ENCODE measurements at regions not wholly inside any gene's neighbourhood (a gene's known extent, or its start where the extent isn't known, plus 50 kb on each side); places are given as distances from the start of the nearest gene placed in this dataset.

DNA sequence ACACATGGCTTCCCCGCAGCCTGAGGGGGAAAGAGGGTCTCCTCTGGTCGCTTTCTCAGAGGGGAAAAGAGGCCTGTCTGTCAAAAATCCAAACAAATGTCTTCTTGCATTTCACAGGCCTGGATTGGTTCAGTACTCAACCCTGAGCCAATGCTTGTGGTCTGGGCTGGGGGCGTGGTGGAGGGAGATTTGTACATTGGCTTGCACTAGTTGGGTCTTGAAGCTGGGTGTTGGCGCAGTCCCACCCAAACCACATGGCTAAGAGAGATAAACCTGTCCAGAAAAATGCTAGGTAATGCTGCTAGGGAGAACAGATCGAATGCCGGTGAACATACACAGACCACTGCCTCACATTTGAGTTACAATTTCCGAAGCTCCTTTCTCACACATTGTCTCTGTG, 461.6 kb downstream of the MED13L start:
- peaks cover 0 to 9% (median 2%) of the 10 kb centered on the region in 5 experiments for H3K27me3 ChIP-seq (replicated peaks in 2 of 5; ENCODE audit: control insufficient read depth in 4 of 5, insufficient read depth in 5 of 5, low read length in 4 of 5)
- 97% methylated on average over 6 of the region's 7 CpGs for WGBS (ENCODE audit: insufficient coverage)
- no peaks in the 10 kb centered on the region for H3K4me1 ChIP-seq (ENCODE audit: control extremely low read depth in 1 of 4, control insufficient read depth in 4 of 4, insufficient read depth in 4 of 4, low read length in 3 of 4)
- H3K27ac ChIP-seq (ENCODE audit: insufficient read depth in 1 of 2, low read depth in 1 of 2, low read length in 2 of 2, poor library complexity in 1 of 2, severe bottlenecking in 2 of 2), result no peak overlapping the region
- DNase-seq, result no peak
- ChIA-PET POLR2A (no interaction called here), CTCF (no interaction called here)
- H3K36me3 ChIP-seq (ENCODE audit: control insufficient read depth in 4 of 4, insufficient read depth in 4 of 4, low read length in 3 of 4), result no peaks in the 10 kb centered on the region
- peaks cover 0 to 5% (median 3%) of the 10 kb centered on the region in 5 experiments for H3K9me3 ChIP-seq (ENCODE audit: control extremely low read depth in 1 of 5, control insufficient read depth in 4 of 5, insufficient read depth in 2 of 5, low read depth in 1 of 5, low read length in 4 of 5)
- no peak overlapping the region for H3K4me3 ChIP-seq (ENCODE audit: control insufficient read depth in 1 of 7, extremely low read depth in 1 of 7, insufficient read depth in 4 of 7, low read depth in 2 of 7, low read length in 6 of 7)

DNA sequence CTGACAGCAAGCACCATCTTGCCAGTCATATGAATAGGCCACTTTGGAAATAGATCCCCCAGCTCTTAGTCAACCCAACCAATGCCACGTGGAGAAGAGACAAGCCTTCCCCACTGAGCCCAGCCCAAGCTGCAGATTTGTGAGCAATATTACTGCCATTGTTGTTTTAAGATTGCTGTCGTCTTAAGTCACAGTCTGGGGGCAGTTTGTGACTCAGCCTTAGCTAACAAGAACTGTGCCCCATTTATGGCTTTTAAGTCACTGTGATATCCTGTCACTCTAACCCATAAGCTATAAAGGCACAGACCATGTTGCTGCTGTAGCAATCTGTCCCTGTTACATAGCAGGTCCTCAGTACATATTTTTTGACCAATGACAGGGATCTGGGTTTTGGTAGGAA, 464.2 kb downstream of the MED13L start:
- Histone ChIP-seq H3K4me1 (ENCODE audit: control extremely low read depth in 1 of 4, control insufficient read depth in 4 of 4, insufficient read depth in 4 of 4, low read length in 3 of 4) (no peaks in the 10 kb centered on the region), H3K4me3 (ENCODE audit: control insufficient read depth in 1 of 7, extremely low read depth in 1 of 7, insufficient read depth in 4 of 7, low read depth in 2 of 7, low read length in 6 of 7) (no peak overlapping the region), H3K9me3 (ENCODE audit: control extremely low read depth in 1 of 5, control insufficient read depth in 4 of 5, insufficient read depth in 2 of 5, low read depth in 1 of 5, low read length in 4 of 5) (peaks cover 0 to 5% (median 3%) of the 10 kb centered on the region in 5 experiments), H3K27ac (ENCODE audit: insufficient read depth in 1 of 2, low read depth in 1 of 2, low read length in 2 of 2, poor library complexity in 1 of 2, severe bottlenecking in 2 of 2) (no peak overlapping the region), H3K27me3 (replicated peaks in 2 of 5; ENCODE audit: control insufficient read depth in 4 of 5, insufficient read depth in 5 of 5, low read length in 4 of 5) (peaks cover 0 to 9% (median 3%) of the 10 kb centered on the region in 5 experiments), H3K36me3 (ENCODE audit: control insufficient read depth in 4 of 4, insufficient read depth in 4 of 4, low read length in 3 of 4) (no peaks in the 10 kb centered on the region)
- DNase-seq, result no peak
- POLR2A ChIA-PET, result no interaction called here
- CTCF ChIA-PET, result no interaction called here
- WGBS (ENCODE audit: insufficient coverage), result 76% methylated on average over 2 of the region's 2 CpGs

DNA sequence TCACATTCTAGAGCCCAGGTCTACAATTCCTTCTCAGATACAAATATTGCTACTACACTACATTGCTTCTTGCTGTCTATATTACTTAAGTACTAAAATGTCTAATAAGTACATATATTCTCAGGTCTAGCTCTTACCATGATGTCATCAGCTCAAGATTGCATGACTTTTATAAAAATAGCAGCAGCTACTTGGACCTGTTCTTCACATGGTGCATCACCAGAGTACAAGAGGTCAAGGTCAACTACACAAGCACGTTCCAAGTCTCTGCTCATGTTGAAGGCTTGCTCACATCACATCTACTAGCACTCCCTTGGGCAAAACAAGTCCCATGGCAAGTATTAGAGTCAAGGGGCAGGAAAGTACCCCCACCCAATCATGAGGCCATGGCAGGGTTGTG, 465.6 kb downstream of the MED13L start:
- Histone ChIP-seq H3K27ac (ENCODE audit: insufficient read depth in 1 of 2, low read depth in 1 of 2, low read length in 2 of 2, poor library complexity in 1 of 2, severe bottlenecking in 2 of 2) (no peak overlapping the region), H3K9me3 (ENCODE audit: control extremely low read depth in 1 of 5, control insufficient read depth in 4 of 5, insufficient read depth in 2 of 5, low read depth in 1 of 5, low read length in 4 of 5) (peaks cover 0 to 5% (median 3%) of the 10 kb centered on the region in 5 experiments), H3K4me1 (ENCODE audit: control extremely low read depth in 1 of 4, control insufficient read depth in 4 of 4, insufficient read depth in 4 of 4, low read length in 3 of 4) (no peaks in the 10 kb centered on the region), H3K27me3 (replicated peaks in 2 of 5; ENCODE audit: control insufficient read depth in 4 of 5, insufficient read depth in 5 of 5, low read length in 4 of 5) (peaks cover 0 to 7% (median 5%) of the 10 kb centered on the region in 5 experiments), H3K4me3 (ENCODE audit: control insufficient read depth in 1 of 7, extremely low read depth in 1 of 7, insufficient read depth in 4 of 7, low read depth in 2 of 7, low read length in 6 of 7) (no peak overlapping the region), H3K36me3 (ENCODE audit: control insufficient read depth in 4 of 4, insufficient read depth in 4 of 4, low read length in 3 of 4) (no peaks in the 10 kb centered on the region)
- ChIA-PET POLR2A (no interaction called here), CTCF (interaction anchor here (1.2 kb wide), 1 partner anchor 9 kb away, joined by 4 read pairs; no protein-coding TSS in a partner anchor)
- DNase-seq, result no peak
- 100% methylated on average over 1 of the region's 1 CpG for WGBS (ENCODE audit: insufficient coverage)

DNA sequence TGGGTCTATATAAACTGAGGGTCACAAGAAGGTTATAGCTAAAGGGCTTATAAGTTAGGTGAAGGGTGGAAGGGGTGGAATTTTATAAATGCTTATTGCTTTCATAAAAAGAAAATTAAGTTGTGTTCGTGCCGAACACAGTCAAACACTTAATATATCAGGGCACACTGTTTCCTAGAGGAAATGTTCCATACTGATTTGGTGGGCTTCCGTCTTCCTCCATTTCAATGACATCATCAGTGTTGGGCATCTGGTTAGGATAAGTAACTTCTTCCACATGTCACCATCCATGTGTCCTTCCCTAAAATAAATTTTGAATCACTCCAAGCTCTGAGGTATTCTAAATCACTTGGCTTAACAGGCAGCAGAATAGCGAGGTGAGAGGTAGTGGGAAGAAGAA, 466.4 kb downstream of the MED13L start:
- ChIA-PET POLR2A (no interaction called here), CTCF (interaction anchor here (1.2 kb wide), 1 partner anchor 8 kb away, joined by 4 read pairs; no protein-coding TSS in a partner anchor)
- Histone ChIP-seq H3K4me3 (ENCODE audit: control insufficient read depth in 1 of 7, extremely low read depth in 1 of 7, insufficient read depth in 4 of 7, low read depth in 2 of 7, low read length in 6 of 7) (no peak overlapping the region), H3K4me1 (ENCODE audit: control extremely low read depth in 1 of 4, control insufficient read depth in 4 of 4, insufficient read depth in 4 of 4, low read length in 3 of 4) (no peaks in the 10 kb centered on the region), H3K9me3 (ENCODE audit: control extremely low read depth in 1 of 5, control insufficient read depth in 4 of 5, insufficient read depth in 2 of 5, low read depth in 1 of 5, low read length in 4 of 5) (peaks cover 0 to 5% (median 3%) of the 10 kb centered on the region in 5 experiments), H3K36me3 (ENCODE audit: control insufficient read depth in 4 of 4, insufficient read depth in 4 of 4, low read length in 3 of 4) (no peaks in the 10 kb centered on the region), H3K27me3 (replicated peaks in 2 of 5; ENCODE audit: control insufficient read depth in 4 of 5, insufficient read depth in 5 of 5, low read length in 4 of 5) (peaks cover 0 to 6% (median 2%) of the 10 kb centered on the region in 5 experiments), H3K27ac (ENCODE audit: insufficient read depth in 1 of 2, low read depth in 1 of 2, low read length in 2 of 2, poor library complexity in 1 of 2, severe bottlenecking in 2 of 2) (no peak overlapping the region)
- no peak for DNase-seq
- 50% methylated on average over 2 of the region's 4 CpGs for WGBS (ENCODE audit: insufficient coverage)

DNA sequence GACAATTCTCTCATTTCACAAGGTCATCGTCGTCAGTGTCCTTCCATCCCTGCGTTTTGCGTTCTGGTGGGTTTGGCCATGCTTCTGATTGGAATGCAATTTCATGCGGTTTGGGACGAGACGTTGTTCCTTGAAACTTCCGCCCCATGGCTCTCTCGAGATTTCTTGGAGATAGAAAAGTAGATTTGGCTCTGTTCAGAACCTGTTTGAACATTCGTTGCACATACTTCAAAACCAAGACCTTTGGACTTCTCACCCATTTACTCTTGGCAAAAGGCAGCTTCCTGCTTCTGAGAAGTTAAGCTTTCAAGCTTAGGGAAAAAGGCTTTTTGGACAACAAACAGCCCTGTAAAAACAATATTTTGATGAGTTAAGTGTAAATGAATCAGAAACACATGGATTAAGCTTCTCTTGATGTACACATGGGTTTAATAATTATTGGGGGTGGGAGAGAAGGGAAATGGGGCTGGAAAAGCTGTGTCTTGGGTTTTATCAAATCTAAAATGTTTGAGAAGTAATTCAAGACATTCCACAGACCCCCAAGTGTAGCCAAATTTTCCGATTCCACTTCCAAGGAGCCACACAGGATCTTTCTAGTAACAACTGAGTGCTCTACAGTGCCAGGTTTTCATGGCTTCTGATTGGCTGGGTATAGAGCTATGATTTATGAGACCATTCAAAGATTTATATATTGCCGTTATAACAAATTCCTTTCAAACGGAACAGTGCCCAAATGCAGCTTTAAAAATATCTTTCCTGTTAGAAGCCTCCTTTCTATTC, 467.2 kb downstream of the MED13L start:
- 60% methylated on average over 6 of the region's 13 CpGs for WGBS (ENCODE audit: insufficient coverage)
- H3K9me3 ChIP-seq (ENCODE audit: control extremely low read depth in 1 of 5, control insufficient read depth in 4 of 5, insufficient read depth in 2 of 5, low read depth in 1 of 5, low read length in 4 of 5), result peaks cover 0 to 5% (median 3%) of the 10 kb centered on the region in 5 experiments
- no peak overlapping the region for H3K27ac ChIP-seq (ENCODE audit: insufficient read depth in 1 of 2, low read depth in 1 of 2, low read length in 2 of 2, poor library complexity in 1 of 2, severe bottlenecking in 2 of 2)
- no peaks in the 10 kb centered on the region for H3K36me3 ChIP-seq (ENCODE audit: control insufficient read depth in 4 of 4, insufficient read depth in 4 of 4, low read length in 3 of 4)
- ChIA-PET POLR2A (no interaction called here), CTCF (no interaction called here)
- no peak overlapping the region for H3K4me3 ChIP-seq (ENCODE audit: control insufficient read depth in 1 of 7, extremely low read depth in 1 of 7, insufficient read depth in 4 of 7, low read depth in 2 of 7, low read length in 6 of 7)
- no peak for DNase-seq
- H3K27me3 ChIP-seq (replicated peaks in 2 of 5; ENCODE audit: control insufficient read depth in 4 of 5, insufficient read depth in 5 of 5, low read length in 4 of 5), result peaks cover 0 to 6% (median 0%) of the 10 kb centered on the region in 5 experiments
- H3K4me1 ChIP-seq (ENCODE audit: control extremely low read depth in 1 of 4, control insufficient read depth in 4 of 4, insufficient read depth in 4 of 4, low read length in 3 of 4), result no peaks in the 10 kb centered on the region

DNA sequence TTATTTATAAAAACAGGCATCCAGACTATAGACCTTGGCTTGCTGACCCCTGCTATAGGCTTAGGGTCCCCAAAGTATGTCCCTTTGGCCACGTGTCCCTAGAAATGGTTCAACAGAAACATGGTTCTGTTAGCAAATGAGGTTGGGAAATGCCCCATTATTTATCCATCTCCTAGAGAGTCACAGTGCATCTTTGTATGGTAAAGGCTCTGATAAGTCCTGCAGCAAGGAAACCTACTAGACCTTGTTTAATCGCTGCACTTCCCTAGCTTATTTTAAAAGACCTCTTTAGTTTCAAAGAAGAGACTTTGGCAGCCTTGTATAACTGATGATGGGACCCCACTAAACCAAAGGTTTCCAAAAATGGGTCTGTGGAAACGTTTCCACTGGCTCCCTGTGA, 471.5 kb downstream of the MED13L start:
- no peaks in the 10 kb centered on the region for H3K36me3 ChIP-seq (ENCODE audit: control insufficient read depth in 4 of 4, insufficient read depth in 4 of 4, low read length in 3 of 4)
- H3K27me3 ChIP-seq (replicated peaks in 2 of 5; ENCODE audit: control insufficient read depth in 4 of 5, insufficient read depth in 5 of 5, low read length in 4 of 5), result peaks cover 0 to 6% (median 0%) of the 10 kb centered on the region in 5 experiments
- ChIA-PET POLR2A (no interaction called here), CTCF (no interaction called here)
- no peaks in the 10 kb centered on the region for H3K9me3 ChIP-seq (ENCODE audit: control extremely low read depth in 1 of 5, control insufficient read depth in 4 of 5, insufficient read depth in 2 of 5, low read depth in 1 of 5, low read length in 4 of 5)
- no peak for DNase-seq
- WGBS (ENCODE audit: insufficient coverage), result no CpG with 5 or more reads among the region's 3 CpGs
- no peaks in the 10 kb centered on the region for H3K4me1 ChIP-seq (ENCODE audit: control extremely low read depth in 1 of 4, control insufficient read depth in 4 of 4, insufficient read depth in 4 of 4, low read length in 3 of 4)
- no peak overlapping the region for H3K27ac ChIP-seq (ENCODE audit: insufficient read depth in 1 of 2, low read depth in 1 of 2, low read length in 2 of 2, poor library complexity in 1 of 2, severe bottlenecking in 2 of 2)
- no peak overlapping the region for H3K4me3 ChIP-seq (ENCODE audit: control insufficient read depth in 1 of 7, extremely low read depth in 1 of 7, insufficient read depth in 4 of 7, low read depth in 2 of 7, low read length in 6 of 7)

DNA sequence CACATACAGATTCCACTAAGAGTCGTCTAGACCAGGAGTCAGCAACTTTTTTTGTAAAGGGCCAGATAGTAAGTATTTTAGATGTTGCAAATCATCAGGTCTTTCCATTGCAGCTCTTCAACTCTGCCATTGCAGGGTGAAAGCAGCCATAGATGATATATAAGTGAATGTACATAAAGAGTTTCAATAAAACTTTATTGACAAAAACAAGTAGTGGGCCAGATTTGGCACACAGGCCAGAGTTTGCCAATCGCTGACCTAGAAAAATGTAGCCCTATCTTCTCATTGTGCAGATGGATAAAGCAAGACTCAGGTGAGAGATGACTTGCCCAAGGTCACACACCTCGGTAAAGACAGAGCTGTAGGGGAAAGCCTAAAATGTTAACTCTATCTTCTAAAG, 474.7 kb downstream of the MED13L start:
- CTCF ChIA-PET, result interaction anchor here (1.6 kb wide), 1 partner anchor 9 kb away, joined by 4 read pairs; no protein-coding TSS in a partner anchor
- 100% methylated on average over 2 of the region's 3 CpGs for WGBS (ENCODE audit: insufficient coverage)
- POLR2A ChIA-PET, result no interaction called here
- Histone ChIP-seq H3K27ac (ENCODE audit: insufficient read depth in 1 of 2, low read depth in 1 of 2, low read length in 2 of 2, poor library complexity in 1 of 2, severe bottlenecking in 2 of 2) (no peak overlapping the region), H3K4me3 (ENCODE audit: control insufficient read depth in 1 of 7, extremely low read depth in 1 of 7, insufficient read depth in 4 of 7, low read depth in 2 of 7, low read length in 6 of 7) (no peak overlapping the region), H3K9me3 (ENCODE audit: control extremely low read depth in 1 of 5, control insufficient read depth in 4 of 5, insufficient read depth in 2 of 5, low read depth in 1 of 5, low read length in 4 of 5) (no peaks in the 10 kb centered on the region), H3K27me3 (replicated peaks in 2 of 5; ENCODE audit: control insufficient read depth in 4 of 5, insufficient read depth in 5 of 5, low read length in 4 of 5) (peaks cover 0 to 3% (median 0%) of the 10 kb centered on the region in 5 experiments), H3K4me1 (ENCODE audit: control extremely low read depth in 1 of 4, control insufficient read depth in 4 of 4, insufficient read depth in 4 of 4, low read length in 3 of 4) (no peaks in the 10 kb centered on the region), H3K36me3 (ENCODE audit: control insufficient read depth in 4 of 4, insufficient read depth in 4 of 4, low read length in 3 of 4) (no peaks in the 10 kb centered on the region)
- DNase-seq, result no peak
